IMR-90 (cell line): ENCODE measurements at regions not wholly inside any gene's neighbourhood (a gene's known extent, or its start where the extent isn't known, plus 50 kb on each side); places are given as distances from the start of the nearest gene placed in this dataset.

Experiments used
- ATAC-seq: fragments of 200-7000 bp; cut with Tn5 transposase; 2 replicates; pipeline ENCODE4 v1.9.1; 2020; ENCODE audit warnings: low read depth, mild to moderate bottlenecking, moderate library complexity
- BruUV-seq: library from RNA; stranded (reverse); fragments of 400-500 nt; replicated peaks from 2 replicates; lab custom pipeline; 2021; lab: Mats Ljungman, UMichigan
- CTCF ChIA-PET: fragments of 300-600 bp; formaldehyde crosslinking; extraction: SDS; loops from one replicate; lab custom pipeline; 2021; ENCODE audit warnings: antibody characterized with exemption; lab: Yijun Ruan, JAX
- POLR2A ChIA-PET: fragments of 300-600 bp; sonication (Branson Sonifier 250); formaldehyde crosslinking; loops from one replicate; lab custom pipeline; 2022; ENCODE audit warnings: antibody characterized with exemption; ENCODE audit not compliant: unreplicated experiment; lab: Charles Lee
- DNase-seq: peaks from one replicate; pipeline ENCODE4 v3.0.0; 2013
- H2AFZ ChIP-seq: replicated peaks from 2 replicates; pipeline ENCODE3; 2013; ENCODE audit warnings: low read length, mild to moderate bottlenecking; ENCODE audit not compliant: poor library complexity
- H2AK5ac ChIP-seq: 2 replicates; pipeline ENCODE4 v1.6.1; 2013; ENCODE audit warnings: low read depth, low read length, inconsistent platforms
- H2AK9ac ChIP-seq: replicated peaks from 2 replicates; pipeline ENCODE3; 2013; ENCODE audit warnings: mild to moderate bottlenecking, low read depth, low read length, moderate library complexity; ENCODE audit not compliant: poor library complexity
- H2BK120ac ChIP-seq: 2 replicates; pipeline ENCODE4 v1.6.1; 2013; ENCODE audit warnings: low read depth, low read length, inconsistent platforms
- H2BK15ac ChIP-seq: 3 replicates; pipeline ENCODE4 v1.6.1; 2013; ENCODE audit warnings: low read depth, low read length, inconsistent platforms
- H2BK20ac ChIP-seq: 2 replicates; pipeline ENCODE4 v1.6.1; 2013; ENCODE audit warnings: low read depth, mild to moderate bottlenecking, inconsistent platforms, low read length, moderate library complexity
- H2BK5ac ChIP-seq: 2 replicates; pipeline ENCODE4 v1.6.1; 2013; ENCODE audit warnings: mild to moderate bottlenecking, low read depth, low read length, inconsistent platforms; ENCODE audit not compliant: poor library complexity, severe bottlenecking
- H3K14ac ChIP-seq: replicated peaks from 2 replicates; pipeline ENCODE4 v1.6.1; 2013; ENCODE audit warnings: low read depth, low read length, inconsistent platforms
- H3K18ac ChIP-seq: 2 replicates; pipeline ENCODE4 v1.6.1; 2013; ENCODE audit warnings: low read depth, low read length, control low read depth
- H3K23ac ChIP-seq: 2 replicates; pipeline ENCODE4 v1.6.1; 2013; ENCODE audit warnings: low read depth, low read length, inconsistent platforms
- H3K27ac ChIP-seq: 2 replicates; pipeline ENCODE4 v1.5.1; 2013; ENCODE audit warnings: mild to moderate bottlenecking, control low read depth, low read length; ENCODE audit not compliant: insufficient read depth
- H3K27me3 ChIP-seq: 2 replicates; pipeline ENCODE4 v1.6.1; 2013; ENCODE audit warnings: low read length; ENCODE audit not compliant: control insufficient read depth, insufficient read depth
- H3K36me3 ChIP-seq: 2 replicates; pipeline ENCODE4 v1.6.1; 2013; ENCODE audit warnings: low read length, mixed read lengths; ENCODE audit not compliant: control insufficient read depth, insufficient read depth
- H3K4ac ChIP-seq: 2 replicates; pipeline ENCODE4 v1.6.1; 2013; ENCODE audit warnings: low read depth, low read length, inconsistent platforms
- H3K4me1 ChIP-seq: 2 replicates; pipeline ENCODE4 v1.6.1; 2013; ENCODE audit warnings: low read length, mixed read lengths; ENCODE audit not compliant: control insufficient read depth, insufficient read depth
- H3K4me2 ChIP-seq: 2 replicates; pipeline ENCODE4 v1.6.1; 2013; ENCODE audit warnings: low read depth, mild to moderate bottlenecking, control low read depth, low read length, moderate library complexity
- H3K4me3 ChIP-seq: 2 replicates; pipeline ENCODE4 v1.5.1; 2013; ENCODE audit warnings: low read depth, mild to moderate bottlenecking, control low read depth, low read length, moderate library complexity; ENCODE audit not compliant: insufficient read depth
- H3K56ac ChIP-seq: 2 replicates; pipeline ENCODE4 v1.6.1; 2013; ENCODE audit warnings: low read length, inconsistent platforms; ENCODE audit not compliant: insufficient read depth; ENCODE audit errors: extremely low read depth
- H3K79me1 ChIP-seq, 2 experiments: 2 replicates each; pipeline ENCODE4 v1.6.1; 2013; ENCODE audit warnings: low read length in 2 of 2, inconsistent platforms in 1 of 2, low read depth in 1 of 2
- H3K9ac ChIP-seq: 2 replicates; pipeline ENCODE4 v1.6.1; 2013; ENCODE audit warnings: low read depth, low read length, control low read depth
- H3K9me1 ChIP-seq: 2 replicates; pipeline ENCODE4 v1.6.1; 2013; ENCODE audit warnings: low read length, inconsistent platforms; ENCODE audit not compliant: insufficient read depth
- H3K9me3 ChIP-seq: 2 replicates; pipeline ENCODE4 v1.6.1; 2013; ENCODE audit warnings: low read length; ENCODE audit not compliant: control insufficient read depth, insufficient read depth
- H4K20me1 ChIP-seq: 2 replicates; pipeline ENCODE4 v1.6.1; 2013; ENCODE audit warnings: low read length, inconsistent platforms; ENCODE audit not compliant: insufficient read depth
- H4K5ac ChIP-seq: 2 replicates; pipeline ENCODE4 v1.6.1; 2013; ENCODE audit warnings: mild to moderate bottlenecking, low read depth, low read length, control low read depth
- H4K8ac ChIP-seq, 2 experiments: 2 replicates each; pipeline ENCODE4 v1.6.1; 2013; ENCODE audit warnings: low read depth in 2 of 2, low read length in 2 of 2, control low read depth in 1 of 2, inconsistent platforms in 1 of 2
- H4K91ac ChIP-seq: 2 replicates; pipeline ENCODE4 v1.6.1; 2013; ENCODE audit warnings: low read depth, low read length, inconsistent platforms; ENCODE audit not compliant: insufficient read depth
- CEBPB ChIP-seq: IDR thresholded peaks from 2 replicates; pipeline ENCODE4 v1.6.1; 2012; ENCODE audit warnings: low read depth, low read length, improper control_type of control experiment
- FOS ChIP-seq: fragments of 150-350 bp; IDR thresholded peaks from 2 replicates; pipeline ENCODE4 v1.6.1; 2016; ENCODE audit warnings: low read depth, low read length
- POLR2A ChIP-seq: IDR thresholded peaks from 2 replicates; pipeline ENCODE4 v1.6.1; 2012; ENCODE audit warnings: mild to moderate bottlenecking, low read depth, low read length
- RAD21 ChIP-seq: IDR thresholded peaks from 2 replicates; pipeline ENCODE4 v1.6.1; 2012; ENCODE audit warnings: low read length, improper control_type of control experiment
- WGBS, 2 experiments: methylation state at CpG; one replicate each; pipeline versions ENCODE4 v1.1.5 to v1.1.7; 2013; ENCODE audit warnings: missing lambda C conversion rate in 2 of 2; ENCODE audit not compliant: insufficient read length in 1 of 2; ENCODE audit errors: extremely low coverage in 2 of 2; 5-methylcytosine and 5-hydroxymethylcytosine counted together
- dilution Hi-C: fragments of 300-500 bp; cut with HindIII; formaldehyde crosslinking; loops from one replicate; pipeline ENCODE4 v1.14.3; 2018; ENCODE audit warnings: low sequenced_read_pairs; ENCODE audit not compliant: unreplicated experiment
- in situ Hi-C: fragments of 300-500 bp; cut with MboI; formaldehyde crosslinking; loops from 3 replicates; pipeline ENCODE4 v1.14.3; 2019; ENCODE audit warnings: low sequenced_read_pairs, inconsistent platforms, mixed read lengths
- intact Hi-C: fragments of 100-400 bp; cut with micrococcal nuclease; formaldehyde crosslinking; loops from 2 replicates; pipeline ENCODE4 v1.10.0; 2022

- POLR2A ChIA-PET, result no interaction called here
- CTCF ChIA-PET, result no interaction called here
- Histone ChIP-seq H3K14ac (no peak overlapping the region), H2BK120ac (no peak overlapping the region), H3K56ac (no peak overlapping the region), H3K4me1 (no peaks in the 10 kb centered on the region), H2BK20ac (no peak overlapping the region), H4K20me1 (no peaks in the 10 kb centered on the region; the same call in 1 of the 2 replicates), H2BK5ac (no peak overlapping the region), H4K91ac (no peak overlapping the region), H3K4me2 (no peak overlapping the region), H2AFZ (peak overlapping the region; percentile 21), H2AK5ac (no peak overlapping the region), H3K18ac (no peak overlapping the region), H4K5ac (no peak overlapping the region), H3K36me3 (no peaks in the 10 kb centered on the region), H3K9me3 (no peaks in the 10 kb centered on the region; the same call in 1 of the 2 replicates), H3K4me3 (no peak overlapping the region), H2BK15ac (no peak overlapping the region), H3K27me3 (peaks cover 66% of the 10 kb centered on the region), H3K23ac (no peak overlapping the region), H3K9me1 (no peaks in the 10 kb centered on the region), H3K27ac (no peak overlapping the region), H2AK9ac (no peak overlapping the region), H3K9ac (no peak overlapping the region), H3K4ac (no peak overlapping the region), H3K79me1 (no peaks in the 10 kb centered on the region), H4K8ac (no peak overlapping the region)
- WGBS, 2 experiments, result 54% methylated on average over 10 of the region's 39 CpGs; no CpG with 5 or more reads in 1 of the 2 experiments
- BruUV-seq, result no TSS peak
- TF ChIP-seq RAD21 (no peak), CEBPB (no peak), FOS (no peak), POLR2A (no peak)
- ATAC-seq, result no peak
- in situ Hi-C loops (no loop called here), dilution Hi-C loops (no loop called here), intact Hi-C loops (no loop called here)
- DNase-seq, result no peak
Measured at GRCh38 chr7:376306-377079, 86.5 kb downstream of the FOXL3 start.
